Activated T-cell treated with anti-CD3 and anti-CD28 coated beads for 1 hour (primary cell): ENCODE measurements at regions not wholly inside any gene's neighbourhood (a gene's known extent, or its start where the extent isn't known, plus 50 kb on each side); places are given as distances from the start of the nearest gene placed in this dataset.
A peak's percentile ranks its signal among the peaks of the same experiment; 100 is the strongest.

Source experiments
- DNase-seq: peaks from one replicate; pipeline ENCODE4 v3.0.0-alpha.2; 2020; ENCODE audit warnings: low read depth

DNA sequence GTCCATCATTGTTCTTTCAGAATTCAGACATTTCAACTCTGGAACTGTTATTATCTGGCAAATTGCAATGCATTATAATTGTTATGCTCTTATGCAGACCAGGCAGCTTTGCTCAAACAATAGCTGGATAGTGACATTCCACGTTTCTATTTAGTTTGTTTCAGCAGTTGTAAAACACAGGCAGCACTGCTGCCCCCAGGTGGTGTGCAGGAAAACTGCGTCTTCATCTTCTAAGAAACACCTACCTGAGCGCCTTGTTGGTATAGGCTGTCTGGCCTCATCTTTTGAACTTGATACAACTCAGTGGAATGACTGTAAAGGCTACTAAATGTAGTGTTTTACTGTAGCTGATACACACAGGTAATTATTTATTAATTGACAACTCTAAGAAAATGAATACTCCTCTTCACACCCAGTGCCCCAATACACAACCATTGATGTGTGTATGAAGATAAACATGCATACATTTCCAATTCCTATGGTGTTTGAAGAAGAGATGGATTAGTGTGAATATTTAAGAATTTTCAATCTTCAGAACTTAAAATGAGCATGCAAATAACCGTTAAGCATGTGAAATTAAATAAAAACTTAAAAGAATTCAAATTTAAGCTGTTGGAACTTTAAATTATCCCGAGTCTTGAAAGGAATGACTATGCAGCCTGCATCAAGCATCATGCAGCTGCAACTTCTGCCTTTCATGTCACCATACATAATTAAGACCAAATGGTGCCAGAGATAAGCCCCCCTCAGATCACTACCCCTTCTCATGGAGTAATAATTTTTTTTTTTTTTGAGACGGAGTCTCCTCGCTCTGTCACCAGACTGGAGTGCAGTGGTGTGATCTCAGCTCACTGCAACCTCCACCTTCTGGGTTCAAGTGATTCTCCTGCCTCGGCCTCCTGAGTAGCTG, 85.6 kb downstream of the CD8B2 start:
- no peak for DNase-seq

DNA sequence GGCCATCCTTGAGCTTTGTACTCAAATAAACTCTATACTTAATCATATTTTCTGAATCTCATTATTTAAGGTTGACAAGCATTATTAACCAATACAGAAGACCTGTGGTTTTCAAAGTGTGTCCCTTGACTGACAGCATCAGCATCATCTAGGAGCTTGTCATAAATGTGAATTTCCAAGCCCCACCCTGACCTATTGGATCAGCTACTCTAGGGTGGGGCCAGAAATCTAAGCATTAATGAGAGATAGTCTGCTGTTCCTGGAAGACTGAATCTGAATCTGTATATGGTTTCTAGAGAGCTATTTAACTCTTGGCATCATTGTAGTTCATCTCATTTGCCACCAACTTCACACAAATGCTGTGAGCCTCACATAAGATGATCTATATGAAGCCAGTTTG, 86.6 kb downstream of the CD8B2 start:
- DNase-seq = no peak

DNA sequence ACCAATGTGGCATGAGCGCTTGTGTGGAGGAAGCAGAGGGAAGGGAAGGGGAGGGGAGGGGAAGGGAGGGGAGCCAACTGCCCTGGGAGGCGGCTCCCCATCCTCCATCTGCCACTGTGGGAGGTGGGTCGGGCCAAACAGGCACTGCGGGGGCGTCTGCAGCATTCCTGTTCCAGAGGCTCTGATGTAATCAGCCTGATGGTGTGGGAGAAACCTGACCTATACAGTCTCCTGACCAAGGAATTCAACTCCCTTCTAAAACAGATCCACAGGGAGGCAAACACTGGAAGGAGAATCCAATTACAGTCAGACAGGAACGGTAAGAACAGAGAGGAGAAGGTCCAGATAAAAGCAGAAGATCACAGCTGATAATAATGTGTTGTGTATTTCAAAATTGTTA, 88.8 kb downstream of the CD8B2 start:
- DNase-seq = no peak

DNA sequence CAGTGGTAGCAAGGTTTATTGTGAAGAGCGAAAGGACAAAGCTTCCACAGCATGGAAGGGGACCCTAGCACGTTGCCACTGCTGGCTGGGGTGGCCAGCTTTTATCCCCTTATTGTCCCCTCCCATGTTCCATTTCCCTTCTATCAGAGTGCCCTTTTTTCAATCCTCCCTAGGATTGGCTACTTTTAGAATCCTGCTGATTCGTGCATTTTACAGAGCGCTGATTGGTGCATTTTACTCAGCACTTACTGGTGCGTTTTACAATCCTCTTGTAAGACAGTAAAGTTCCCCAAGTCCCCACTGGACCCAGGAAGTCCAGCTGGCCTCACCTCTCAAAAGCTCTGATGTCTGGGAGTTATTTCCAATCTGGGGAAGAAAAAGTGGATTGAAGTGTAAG, 90.1 kb downstream of the CD8B2 start:
- DNase-seq = no peak

DNA sequence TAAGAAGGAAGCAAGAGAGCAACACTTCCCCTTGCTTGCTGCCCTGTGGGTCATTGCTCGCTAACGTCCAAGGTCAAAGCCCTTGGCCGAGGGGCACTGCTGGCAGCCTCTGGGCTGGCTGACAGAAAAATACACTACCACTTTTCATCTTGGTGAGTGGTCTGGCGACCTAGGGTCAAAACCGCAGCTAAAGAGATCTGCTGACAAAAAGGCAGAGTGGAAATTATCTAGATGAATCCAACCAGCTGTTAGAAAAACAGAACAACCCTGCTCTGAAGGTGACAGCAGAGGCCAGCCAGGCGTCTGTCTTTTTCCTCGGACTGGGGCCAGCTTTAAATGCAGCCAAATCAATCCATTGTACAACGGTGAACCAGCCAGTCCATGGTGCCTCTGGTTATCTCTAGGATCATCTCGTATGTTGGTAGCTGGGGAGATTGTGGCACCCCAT, 92.6 kb downstream of the CD8B2 start:
- DNase-seq = no peak

DNA sequence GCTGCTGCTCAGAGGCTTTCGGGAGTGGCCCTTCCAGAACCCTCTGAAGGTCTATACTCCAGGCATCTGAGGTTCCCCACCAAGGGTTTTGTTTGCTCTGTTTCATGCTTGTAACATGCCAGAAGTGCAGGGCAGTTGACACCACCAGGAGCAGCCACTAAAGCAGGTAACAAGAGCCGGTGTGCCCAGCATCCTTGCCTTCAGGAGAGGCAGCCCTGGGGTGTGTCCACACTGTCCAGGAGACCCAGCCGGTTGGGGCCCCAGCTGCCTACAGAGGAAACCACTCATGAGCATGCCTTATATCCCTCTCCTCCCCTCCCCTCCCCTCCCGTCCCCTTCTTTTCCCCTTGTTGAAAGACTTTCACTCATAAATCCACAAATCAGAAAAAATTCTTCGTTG, 93.1 kb downstream of the CD8B2 start:
- no peak for DNase-seq

DNA sequence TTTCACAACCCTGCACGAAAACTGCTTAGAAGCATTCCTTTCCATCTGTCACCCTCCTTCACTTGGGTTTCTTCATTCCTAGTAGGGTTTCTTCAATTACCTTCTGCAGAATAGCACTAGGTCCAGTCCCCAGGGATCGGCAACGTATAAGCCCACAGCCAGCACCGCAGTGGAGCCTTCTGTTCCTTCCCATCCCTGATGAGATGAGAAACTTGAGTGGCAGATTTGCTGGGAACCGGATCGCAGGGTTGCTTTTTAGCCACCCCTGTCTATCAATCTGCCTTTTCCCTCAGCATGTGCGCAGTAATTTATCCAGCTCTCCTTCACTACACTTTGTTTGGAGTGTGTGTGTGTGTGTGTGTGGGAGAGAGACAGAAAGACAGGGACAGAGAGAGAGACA, 94.2 kb downstream of the CD8B2 start:
- no peak for DNase-seq

DNA sequence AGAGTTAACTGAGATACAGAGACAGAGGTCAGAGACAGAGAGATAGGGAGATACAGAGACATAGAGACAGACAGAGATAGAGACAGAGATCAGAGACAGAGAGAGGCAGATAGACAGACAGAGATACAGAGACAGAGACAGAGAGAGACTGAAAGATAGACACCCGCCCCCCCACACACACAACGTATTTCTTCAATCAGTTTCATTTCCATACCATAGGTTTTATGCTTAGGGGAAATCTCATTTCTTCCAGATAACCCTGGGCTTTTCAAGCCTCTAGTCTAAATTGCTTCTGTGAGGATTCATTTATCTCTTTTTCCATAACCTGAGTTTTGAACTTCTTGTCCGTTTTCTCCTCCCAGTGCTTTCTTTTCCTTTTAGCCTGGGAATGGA, 94.6 kb downstream of the CD8B2 start:
- no peak for DNase-seq

DNA sequence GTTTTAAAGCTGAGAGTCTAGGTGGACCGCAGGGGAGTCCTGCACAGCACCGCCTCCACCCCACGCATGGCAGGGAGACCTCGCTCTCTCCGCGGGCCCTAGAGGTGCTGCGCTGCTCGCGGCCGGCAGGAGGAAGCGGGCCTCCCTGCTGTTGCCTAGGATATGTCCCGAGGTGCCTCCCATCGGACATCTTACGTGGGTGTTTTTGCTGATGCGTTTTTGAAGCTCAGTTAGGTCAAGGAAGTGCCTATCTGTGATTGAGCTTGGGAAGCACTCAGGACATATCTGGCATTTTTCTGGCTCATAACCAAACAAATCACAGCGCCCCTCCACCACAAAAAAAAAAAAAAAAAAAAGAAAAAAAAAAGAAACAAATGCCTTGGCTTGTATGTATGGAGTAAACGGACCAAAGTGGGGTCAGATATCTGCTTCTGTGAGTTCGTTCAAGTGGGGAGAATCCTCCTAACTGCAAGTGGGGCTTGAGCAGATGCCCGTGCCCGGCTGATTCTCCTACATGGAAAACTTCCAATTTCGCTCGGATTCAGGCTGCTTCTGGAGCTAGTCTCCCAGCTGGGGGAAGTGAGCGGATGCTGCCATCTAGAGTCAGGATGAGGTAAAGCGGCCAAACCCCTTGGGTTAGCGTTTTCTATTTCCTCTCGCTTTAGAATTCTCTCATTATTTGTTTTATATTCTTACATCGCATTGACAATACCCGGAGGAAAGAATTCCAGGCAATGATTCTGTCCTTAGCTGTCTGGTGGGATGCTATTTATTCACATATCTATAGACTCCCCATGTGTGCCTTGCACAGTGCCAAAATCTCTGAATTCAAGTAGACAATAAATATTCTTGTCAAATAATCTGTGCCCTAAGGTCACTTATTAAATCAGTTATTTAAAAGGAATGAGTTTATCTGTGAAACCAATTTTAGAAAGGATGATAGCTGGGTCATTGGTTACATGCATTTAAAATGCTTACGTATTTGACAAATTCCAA, 95.3 kb downstream of the CD8B2 start:
- peak; percentile 31 for DNase-seq

DNA sequence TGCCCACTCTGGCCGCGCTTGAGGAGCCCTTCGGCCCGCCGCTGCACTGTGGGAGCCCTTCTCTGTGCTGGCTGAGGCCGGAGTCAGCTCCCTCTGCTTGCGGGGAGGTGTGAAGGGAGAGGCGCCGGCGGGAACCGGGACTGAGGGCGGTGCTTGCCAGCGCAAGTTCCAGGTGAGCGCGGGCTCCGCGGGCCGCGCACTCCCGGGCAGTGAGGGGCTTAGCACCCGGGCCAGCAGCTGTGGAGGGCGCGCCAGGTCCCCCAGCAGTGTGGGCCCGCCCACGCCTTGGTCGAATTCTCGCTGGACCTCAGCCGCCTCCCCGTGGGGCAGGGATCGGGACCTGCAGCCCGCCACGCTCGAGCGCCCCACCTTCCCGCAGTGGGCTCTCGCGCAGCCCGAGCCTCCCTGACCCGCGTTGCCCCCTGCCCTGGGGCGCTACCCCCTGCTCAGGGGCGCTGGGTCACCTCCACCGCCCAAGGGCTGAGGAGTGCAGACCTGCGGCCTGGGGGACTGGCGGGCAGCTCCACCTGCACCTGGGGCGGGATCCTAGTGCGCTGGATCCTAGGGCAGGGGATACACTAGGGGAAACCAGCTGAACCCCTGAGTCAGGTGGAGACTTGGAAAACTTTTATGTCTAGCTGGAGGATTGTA, 97.3 kb downstream of the CD8B2 start:
- DNase-seq = no peak

DNA sequence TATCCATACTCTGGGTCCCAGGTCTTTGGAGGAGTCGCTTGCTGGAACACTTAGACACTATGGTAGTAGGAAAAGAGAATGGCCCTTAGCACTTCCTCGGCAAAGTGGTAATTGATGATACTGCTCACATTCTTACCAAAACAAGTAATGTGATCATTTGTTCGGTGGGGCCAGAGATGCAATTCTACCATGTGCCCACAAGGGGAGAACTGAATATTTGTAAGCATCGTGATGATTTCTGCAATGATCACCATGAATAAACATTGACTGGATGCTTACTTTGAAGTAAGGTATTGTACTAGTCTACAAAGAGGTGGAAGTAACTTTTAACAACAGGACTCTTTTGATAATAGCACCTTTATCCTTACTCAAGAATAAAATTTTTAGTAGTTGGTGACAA, 109.7 kb downstream of the CD8B2 start:
- DNase-seq = no peak

DNA sequence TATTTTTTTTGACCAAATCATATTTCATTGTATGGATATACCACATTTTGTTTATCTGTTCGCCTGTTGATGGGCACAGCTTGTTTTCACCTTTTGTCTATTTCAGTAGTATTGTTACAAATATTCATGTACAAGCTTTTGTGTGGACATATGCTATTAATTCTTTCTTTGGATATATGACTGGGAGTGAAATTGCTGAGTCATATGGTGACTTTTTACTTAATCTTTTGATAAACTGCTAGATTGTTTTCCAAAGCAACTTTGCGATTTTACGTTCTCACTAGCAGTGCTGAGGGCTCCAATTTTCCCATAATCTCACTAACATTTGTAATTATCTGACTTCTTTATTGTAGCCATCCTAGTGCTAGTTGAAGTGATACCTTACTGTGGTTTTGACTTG, 112.4 kb downstream of the CD8B2 start:
- no peak for DNase-seq

DNA sequence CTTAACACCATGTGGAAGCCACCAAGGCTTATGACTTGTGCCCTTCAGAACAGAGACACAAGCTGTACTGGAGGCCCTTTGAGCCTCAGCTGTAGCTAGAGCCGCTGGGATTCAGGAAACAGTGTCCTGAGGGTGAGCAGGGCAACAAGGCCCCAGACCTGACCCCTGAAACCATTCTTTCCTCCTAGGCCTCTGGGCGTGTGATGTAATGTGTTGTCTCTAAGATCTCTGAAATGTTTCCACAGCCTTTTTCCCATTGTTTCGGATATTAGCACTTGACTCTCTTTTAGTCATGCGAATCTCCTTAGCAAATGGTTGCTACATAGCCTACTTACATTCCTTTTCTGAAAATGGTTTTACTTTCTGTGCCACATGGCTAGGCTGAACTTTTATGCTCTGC, 114.9 kb downstream of the CD8B2 start:
- no peak for DNase-seq

DNA sequence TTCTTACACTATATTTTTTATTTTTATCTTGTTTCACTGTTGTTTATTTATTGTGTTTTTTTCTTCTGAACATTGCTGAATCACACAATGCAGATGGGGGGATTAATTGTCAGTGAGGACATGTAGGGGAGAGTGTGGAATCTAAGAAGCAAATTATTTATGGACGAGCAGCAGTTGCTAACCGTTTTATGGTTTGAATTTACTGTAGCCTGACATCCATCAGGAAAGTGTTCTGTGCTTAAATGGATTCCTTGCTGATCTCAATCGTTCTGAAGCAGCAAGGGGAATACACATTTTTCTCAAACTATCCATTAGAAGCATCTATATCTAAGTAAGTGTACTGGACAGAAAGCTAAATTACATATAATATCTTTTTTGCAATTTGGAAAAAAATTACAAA, 119.5 kb downstream of the CD8B2 start:
- no peak for DNase-seq

DNA sequence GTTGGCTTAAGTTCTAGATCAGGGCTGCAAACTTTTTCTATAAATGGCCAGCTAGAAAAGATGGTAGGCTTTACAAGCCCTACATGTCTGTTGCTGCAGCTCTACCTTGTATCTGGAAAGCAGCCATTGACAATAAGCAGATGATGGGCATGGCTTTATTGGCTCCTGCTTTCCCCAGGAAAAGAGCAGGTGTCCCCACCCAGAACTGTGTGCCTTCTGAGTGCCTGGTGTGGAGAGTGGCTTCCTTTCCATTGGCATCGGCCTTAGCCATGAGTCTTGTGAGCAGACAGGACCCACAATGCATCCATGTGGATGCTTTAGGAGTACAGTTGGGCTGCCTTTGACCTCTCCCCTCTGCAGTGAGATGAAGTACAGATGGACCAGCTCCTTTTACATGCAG, 120.2 kb downstream of the CD8B2 start:
- no peak for DNase-seq

DNA sequence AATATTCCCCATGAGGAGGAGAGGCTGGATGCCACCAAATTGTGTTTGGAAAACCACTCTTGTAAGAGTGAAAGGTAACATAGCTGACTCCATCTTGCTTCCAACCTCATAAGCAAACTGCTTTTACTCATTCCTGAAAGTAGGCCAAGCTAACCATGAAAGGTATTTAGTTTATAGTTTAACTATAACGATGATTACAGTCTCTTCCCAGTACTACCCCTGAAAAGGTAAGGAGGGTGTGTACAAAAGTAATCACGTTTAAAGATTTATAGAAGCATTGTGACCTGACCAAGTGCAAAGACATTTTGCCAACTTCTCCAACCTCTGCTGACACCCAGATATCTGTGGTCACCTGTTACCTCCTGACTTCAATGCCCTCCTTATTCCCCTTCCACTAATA, 122.6 kb downstream of the CD8B2 start:
- no peak for DNase-seq

DNA sequence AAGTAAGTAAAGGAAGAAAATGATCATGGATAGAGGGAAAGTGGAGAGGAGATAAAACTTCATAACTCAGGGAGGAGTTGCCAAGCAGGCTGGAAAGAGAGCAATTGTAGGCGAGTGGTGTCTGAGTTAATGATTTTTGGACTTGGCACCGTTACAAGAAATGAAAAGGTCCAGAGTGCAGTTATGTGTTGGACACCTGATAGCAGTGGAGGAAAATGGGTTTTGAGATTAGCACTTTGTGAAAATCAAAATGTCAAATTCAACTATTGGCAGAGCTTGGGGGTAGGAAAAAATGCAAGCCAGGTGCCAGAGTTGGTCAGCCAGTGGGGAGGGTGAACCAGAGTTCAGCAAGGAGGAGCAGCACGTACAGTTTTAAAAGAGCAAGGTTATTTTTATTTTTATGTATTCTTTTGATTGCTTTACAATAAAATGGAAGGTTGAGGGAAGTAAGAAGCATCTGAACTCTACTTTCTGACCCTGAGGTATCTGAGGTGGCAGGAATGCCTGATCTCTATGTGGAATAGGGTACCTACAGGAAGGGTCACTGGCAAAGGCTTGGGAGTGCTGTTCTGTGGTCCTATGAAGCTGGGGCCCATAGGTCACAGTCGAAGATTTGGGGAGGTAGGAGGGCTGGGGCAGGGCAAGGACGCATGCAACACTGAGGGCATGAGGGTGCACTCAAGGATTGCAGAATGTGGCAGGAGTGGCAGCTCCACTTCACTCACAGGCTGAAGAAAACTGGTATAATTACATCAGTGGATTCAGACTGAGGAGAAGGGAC, 127.5 kb downstream of the CD8B2 start:
- no peak for DNase-seq

DNA sequence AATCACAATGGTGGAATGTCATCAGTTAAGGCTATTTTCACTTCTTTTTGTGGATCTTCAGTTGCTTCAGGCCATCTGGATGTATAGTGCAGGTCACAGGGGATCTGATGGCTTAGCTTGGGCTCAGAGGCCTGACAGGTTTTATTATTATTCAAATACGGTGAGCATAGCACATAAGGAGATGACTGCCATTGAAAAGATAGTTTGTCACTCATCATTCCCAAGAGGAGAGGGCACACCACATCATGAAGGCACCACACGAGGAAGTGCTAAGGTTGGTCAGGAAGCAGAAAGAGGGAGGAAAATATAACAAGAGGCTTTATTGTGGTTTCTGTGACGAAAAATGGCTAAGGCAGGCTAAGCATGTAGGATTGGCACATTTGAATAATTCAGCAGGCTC, 131.4 kb downstream of the CD8B2 start:
- no peak for DNase-seq

DNA sequence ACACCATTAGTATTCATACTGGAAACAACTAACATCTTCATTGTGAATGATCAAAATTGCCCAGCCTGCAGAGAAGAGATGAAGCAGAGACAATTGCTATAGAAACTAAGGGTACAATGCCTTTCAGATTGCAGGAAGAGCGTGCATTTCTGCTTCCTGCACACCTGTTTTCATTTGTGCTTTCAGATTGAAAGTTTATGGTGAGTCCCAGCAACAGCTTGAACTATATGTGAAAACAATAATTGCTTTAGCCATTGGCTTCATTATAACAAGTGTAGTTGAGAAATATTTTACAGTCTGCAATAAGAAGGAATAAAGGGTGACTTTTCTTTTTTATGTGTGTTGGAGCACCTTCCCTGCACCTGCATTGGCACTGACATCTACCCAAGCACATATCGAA, 136.3 kb downstream of the CD8B2 start:
- DNase-seq = no peak

DNA sequence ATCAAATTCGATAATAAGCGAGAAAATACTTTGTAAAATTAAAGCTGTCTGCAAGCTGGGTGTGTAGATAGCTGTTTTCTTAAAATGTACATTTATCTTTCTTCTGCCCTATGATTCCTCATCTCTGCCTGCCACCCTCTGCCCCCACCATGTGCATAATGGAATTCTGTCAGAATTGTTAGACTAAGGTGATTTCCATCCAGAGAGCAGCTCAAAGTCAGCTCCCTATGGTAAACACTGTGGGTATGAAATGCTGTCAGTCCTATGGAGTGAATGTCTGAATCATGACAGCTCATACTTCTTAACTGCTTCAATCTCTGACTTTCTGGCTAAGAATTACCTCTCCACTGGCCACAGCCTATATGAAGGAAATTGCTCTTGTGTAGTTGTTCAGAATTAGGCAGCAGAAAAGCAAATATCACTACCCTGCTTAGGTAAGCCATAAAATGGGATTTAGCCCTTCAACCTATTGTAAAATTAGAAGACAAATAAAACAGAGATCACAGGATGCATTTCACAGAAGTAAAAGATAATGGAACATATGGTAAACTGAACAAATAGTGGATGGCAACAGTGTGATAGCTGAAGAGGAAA, 137.7 kb downstream of the CD8B2 start:
- DNase-seq = no peak

DNA sequence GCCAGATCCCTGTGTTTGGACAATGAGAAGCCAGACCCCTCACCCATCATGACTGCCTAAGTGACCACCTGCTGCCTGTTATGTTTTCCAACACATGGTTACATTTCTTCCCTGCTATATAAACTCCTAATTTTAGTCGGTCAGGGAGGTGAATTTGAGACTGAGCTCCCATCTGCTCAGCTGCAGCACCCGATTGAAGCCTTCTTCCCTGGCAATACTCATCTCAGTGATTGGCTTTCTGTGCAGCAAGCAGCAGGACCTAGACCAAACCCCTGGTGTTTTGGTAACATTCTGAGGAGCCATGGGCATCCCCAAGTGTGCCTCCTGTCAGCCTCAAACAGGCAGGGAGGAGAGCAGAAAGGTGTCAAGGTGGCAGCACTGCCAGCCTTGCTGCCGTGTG, 141.2 kb downstream of the CD8B2 start:
- DNase-seq = no peak
